Urinary bladder (tissue), 3 donors: ENCODE measurements at regions not wholly inside any gene's neighbourhood (a gene's known extent, or its start where the extent isn't known, plus 50 kb on each side); places are given as distances from the start of the nearest gene placed in this dataset.

ENCODE experiments used
- DNase-seq: peaks from one replicate; pipeline ENCODE4 v3.0.0-alpha.2; 2015; ENCODE audit errors: extremely low spot score
- H3K27ac ChIP-seq: one replicate; pipeline ENCODE4 v1.5.1; 2013; ENCODE audit warnings: low read depth, mild to moderate bottlenecking, moderate library complexity
- H3K36me3 ChIP-seq: one replicate; pipeline ENCODE4 v1.6.1; 2013; ENCODE audit warnings: mild to moderate bottlenecking, moderate library complexity; ENCODE audit not compliant: insufficient read depth
- H3K4me1 ChIP-seq: one replicate; pipeline ENCODE4 v1.6.1; 2013; ENCODE audit warnings: mild to moderate bottlenecking, moderate library complexity; ENCODE audit not compliant: insufficient read depth
- H3K4me3 ChIP-seq: one replicate; pipeline ENCODE4 v1.5.1; 2013; ENCODE audit warnings: low read depth, low read length
- WGBS: extraction: QIAGEN DNeasy Blood & Tissue Kit; methylation state at CpG from one replicate; pipeline ENCODE4 v1.1.7; 2013; 5-methylcytosine and 5-hydroxymethylcytosine counted together
- donor health status: healthy with polysubstance abuse.
- donor health status: healthy.

GRCh38 chr20:52411611-52412010, 220.0 kb upstream of the ZFP64 start:
- DNase-seq: no peak
- H3K4me1 ChIP-seq: no peaks in the 10 kb centered on the region
- 96% methylated on average over 1 of the region's 1 CpG for WGBS
- no peak overlapping the region for H3K4me3 ChIP-seq
- no peak overlapping the region for H3K27ac ChIP-seq
- H3K36me3 ChIP-seq: no peaks in the 10 kb centered on the region

GRCh38 chr20:52410731-52411234, 219.2 kb upstream of the ZFP64 start:
- 74% methylated on average over 11 of the region's 11 CpGs for WGBS
- no peak overlapping the region for H3K27ac ChIP-seq
- DNase-seq: no peak

GRCh38 chr20:52410182-52410647, 218.6 kb upstream of the ZFP64 start:
- DNase-seq: peak; percentile 45
- no peak overlapping the region for H3K27ac ChIP-seq
- no peaks in the 10 kb centered on the region for H3K36me3 ChIP-seq
- H3K4me3 ChIP-seq: no peak overlapping the region
- WGBS: 27% methylated on average over 11 of the region's 11 CpGs
- no peaks in the 10 kb centered on the region for H3K4me1 ChIP-seq

More at GRCh38 chr20:52410731-52411234, 219.2 kb upstream of the ZFP64 start:
- Histone ChIP-seq H3K4me3 (no peak overlapping the region), H3K36me3 (no peaks in the 10 kb centered on the region), H3K4me1 (no peaks in the 10 kb centered on the region)

GRCh38 chr20:52405986-52406385, 214.4 kb upstream of the ZFP64 start:
- H3K27ac ChIP-seq: no peak overlapping the region
- 97% methylated on average over 2 of the region's 2 CpGs for WGBS
- no peaks in the 10 kb centered on the region for H3K4me1 ChIP-seq

GRCh38 chr20:52405417-52405816, 213.8 kb upstream of the ZFP64 start:
- Histone ChIP-seq H3K27ac (no peak overlapping the region), H3K36me3 (no peaks in the 10 kb centered on the region), H3K4me3 (no peak overlapping the region), H3K4me1 (no peaks in the 10 kb centered on the region)
- DNase-seq: no peak
- WGBS: 44% methylated on average over 1 of the region's 1 CpG

More at GRCh38 chr20:52405986-52406385, 214.4 kb upstream of the ZFP64 start:
- Histone ChIP-seq H3K36me3 (no peaks in the 10 kb centered on the region), H3K4me3 (no peak overlapping the region)
- DNase-seq: no peak

GRCh38 chr20:52404671-52405070, 213.1 kb upstream of the ZFP64 start:
- H3K4me3 ChIP-seq: no peak overlapping the region
- 75% methylated on average over 3 of the region's 3 CpGs for WGBS
- no peak for DNase-seq
- H3K4me1 ChIP-seq: no peaks in the 10 kb centered on the region
- H3K27ac ChIP-seq: no peak overlapping the region
- no peaks in the 10 kb centered on the region for H3K36me3 ChIP-seq

GRCh38 chr20:52402950-52403349, 211.4 kb upstream of the ZFP64 start:
- H3K27ac ChIP-seq: no peak overlapping the region
- H3K4me1 ChIP-seq: no peaks in the 10 kb centered on the region
- H3K4me3 ChIP-seq: no peak overlapping the region
- H3K36me3 ChIP-seq: no peaks in the 10 kb centered on the region
- 71% methylated on average over 4 of the region's 4 CpGs for WGBS
- DNase-seq: no peak

- 91% methylated on average over 5 of the region's 5 CpGs for WGBS
- H3K4me3 ChIP-seq: no peak overlapping the region
These were observed 210.9 kb upstream of the ZFP64 start for GRCh38 chr20:52402514-52402913.

GRCh38 chr20:52401431-52401830, 209.9 kb upstream of the ZFP64 start:
- Histone ChIP-seq H3K4me1 (no peaks in the 10 kb centered on the region), H3K4me3 (no peak overlapping the region), H3K27ac (no peak overlapping the region), H3K36me3 (no peaks in the 10 kb centered on the region)
- DNase-seq: no peak
- WGBS: 66% methylated on average over 1 of the region's 1 CpG

More at GRCh38 chr20:52402514-52402913, 210.9 kb upstream of the ZFP64 start:
- H3K27ac ChIP-seq: no peak overlapping the region
- no peaks in the 10 kb centered on the region for H3K36me3 ChIP-seq
- no peaks in the 10 kb centered on the region for H3K4me1 ChIP-seq
- no peak for DNase-seq

GRCh38 chr20:52399352-52399751, 207.8 kb upstream of the ZFP64 start:
- Histone ChIP-seq H3K36me3 (no peaks in the 10 kb centered on the region), H3K27ac (no peak overlapping the region), H3K4me1 (no peaks in the 10 kb centered on the region), H3K4me3 (no peak overlapping the region)
- DNase-seq: no peak
- 87% methylated on average over 2 of the region's 2 CpGs for WGBS

- no peaks in the 10 kb centered on the region for H3K36me3 ChIP-seq
- no peak for DNase-seq
- WGBS: 98% methylated on average over 1 of the region's 1 CpG
- H3K4me3 ChIP-seq: no peak overlapping the region
- H3K4me1 ChIP-seq: no peaks in the 10 kb centered on the region
- H3K27ac ChIP-seq: no peak overlapping the region
These were observed 198.0 kb upstream of the ZFP64 start for GRCh38 chr20:52389606-52390005.

GRCh38 chr20:52383995-52384621, 192.5 kb upstream of the ZFP64 start:
- H3K36me3 ChIP-seq: no peaks in the 10 kb centered on the region
- DNase-seq: no peak
- no peaks in the 10 kb centered on the region for H3K4me1 ChIP-seq
- H3K4me3 ChIP-seq: no peak overlapping the region
- WGBS: 83% methylated on average over 10 of the region's 10 CpGs
- H3K27ac ChIP-seq: no peak overlapping the region

- H3K27ac ChIP-seq: no peak overlapping the region
- no peaks in the 10 kb centered on the region for H3K36me3 ChIP-seq
- 66% methylated on average over 4 of the region's 4 CpGs for WGBS
- no peak overlapping the region for H3K4me3 ChIP-seq
- DNase-seq: no peak
- H3K4me1 ChIP-seq: no peaks in the 10 kb centered on the region
These were observed 191.4 kb upstream of the ZFP64 start for GRCh38 chr20:52382933-52383332.

GRCh38 chr20:52379723-52380336, 188.3 kb upstream of the ZFP64 start:
- no peak for DNase-seq
- Histone ChIP-seq H3K27ac (no peak overlapping the region), H3K36me3 (no peaks in the 10 kb centered on the region), H3K4me3 (no peak overlapping the region), H3K4me1 (no peaks in the 10 kb centered on the region)
- 55% methylated on average over 7 of the region's 7 CpGs for WGBS
